Rectal smooth muscle tissue (tissue), 1 donor: ENCODE measurements at regions not wholly inside any gene's neighbourhood (a gene's known extent, or its start where the extent isn't known, plus 50 kb on each side); places are given as distances from the start of the nearest gene placed in this dataset.

Experiments
- H3K27ac ChIP-seq: one replicate; pipeline ENCODE4 v1.7.0; 2013; ENCODE audit warnings: low read depth, low read length, inconsistent platforms
- H3K27me3 ChIP-seq: one replicate; pipeline ENCODE4 v1.7.0; 2013; ENCODE audit warnings: low read length; ENCODE audit not compliant: control insufficient read depth, insufficient read depth
- H3K36me3 ChIP-seq: one replicate; pipeline ENCODE4 v1.7.0; 2013; ENCODE audit warnings: low read length; ENCODE audit not compliant: control insufficient read depth, insufficient read depth
- H3K4me1 ChIP-seq: one replicate; pipeline ENCODE4 v1.7.0; 2013; ENCODE audit warnings: low read length; ENCODE audit not compliant: control insufficient read depth, insufficient read depth
- H3K4me3 ChIP-seq: one replicate; pipeline ENCODE4 v1.7.0; 2013; ENCODE audit warnings: low read length
- H3K9ac ChIP-seq: one replicate; pipeline ENCODE4 v1.7.0; 2013; ENCODE audit warnings: low read length

DNA sequence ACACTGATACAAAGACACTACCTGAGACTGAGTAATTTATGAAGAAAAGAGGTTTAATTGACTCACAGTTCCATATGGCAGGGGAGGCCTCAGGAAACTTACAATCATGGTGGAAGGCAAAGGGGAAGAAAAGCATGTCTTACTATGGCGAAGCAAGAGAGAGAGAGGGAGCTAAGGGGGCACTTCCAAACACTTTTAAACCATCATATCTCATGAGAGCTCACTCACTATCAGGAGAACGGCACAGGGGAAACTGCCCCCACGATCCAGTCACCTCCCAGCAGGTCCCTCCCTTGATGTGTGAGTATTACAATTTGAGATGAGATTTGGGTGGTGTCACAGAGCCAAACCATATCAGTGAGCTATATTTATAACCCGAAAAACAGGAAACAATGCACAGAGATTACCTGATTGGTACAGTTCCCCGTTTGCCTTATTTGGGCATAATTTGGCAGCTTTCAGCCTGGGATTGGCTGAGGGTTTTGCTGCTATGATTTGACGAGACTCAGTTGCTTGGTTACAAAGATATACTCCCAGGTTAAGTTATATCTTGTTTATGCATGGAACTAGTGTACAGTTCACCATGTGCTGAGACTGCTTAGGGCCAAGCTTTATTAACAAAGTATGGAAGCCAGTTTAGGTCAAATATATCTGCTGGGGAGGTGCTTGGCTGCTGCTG is 184.2 kb downstream of the NR2F2 start:
- no peak overlapping the region for H3K27ac ChIP-seq
- H3K27me3 ChIP-seq: no peaks in the 10 kb centered on the region
- no peaks in the 10 kb centered on the region for H3K36me3 ChIP-seq
- no peak overlapping the region for H3K4me3 ChIP-seq
- no peaks in the 10 kb centered on the region for H3K4me1 ChIP-seq
- H3K9ac ChIP-seq: no peak overlapping the region

DNA sequence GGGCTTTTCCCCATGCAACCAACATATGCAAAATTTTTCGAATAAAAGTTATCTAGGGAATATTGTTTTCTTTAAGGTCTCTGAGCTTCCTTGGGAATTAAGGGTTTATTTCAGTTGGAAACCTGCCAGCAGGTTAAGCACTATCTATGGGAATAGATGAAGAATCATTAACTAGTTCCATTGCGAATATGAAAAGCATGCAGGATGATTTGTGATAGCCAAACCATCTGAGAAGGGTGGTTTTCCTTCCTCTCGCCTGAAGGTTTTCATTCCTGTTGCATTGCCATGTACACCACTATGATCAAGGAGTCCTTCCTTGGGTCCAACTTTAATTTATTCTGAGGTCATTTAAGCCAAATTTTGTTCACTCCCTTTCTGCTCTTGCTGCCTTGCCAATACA is 184.9 kb downstream of the NR2F2 start:
- H3K4me1 ChIP-seq: no peaks in the 10 kb centered on the region
- H3K27me3 ChIP-seq: no peaks in the 10 kb centered on the region
- H3K27ac ChIP-seq: no peak overlapping the region
- H3K9ac ChIP-seq: no peak overlapping the region
- no peaks in the 10 kb centered on the region for H3K36me3 ChIP-seq
- H3K4me3 ChIP-seq: no peak overlapping the region

DNA sequence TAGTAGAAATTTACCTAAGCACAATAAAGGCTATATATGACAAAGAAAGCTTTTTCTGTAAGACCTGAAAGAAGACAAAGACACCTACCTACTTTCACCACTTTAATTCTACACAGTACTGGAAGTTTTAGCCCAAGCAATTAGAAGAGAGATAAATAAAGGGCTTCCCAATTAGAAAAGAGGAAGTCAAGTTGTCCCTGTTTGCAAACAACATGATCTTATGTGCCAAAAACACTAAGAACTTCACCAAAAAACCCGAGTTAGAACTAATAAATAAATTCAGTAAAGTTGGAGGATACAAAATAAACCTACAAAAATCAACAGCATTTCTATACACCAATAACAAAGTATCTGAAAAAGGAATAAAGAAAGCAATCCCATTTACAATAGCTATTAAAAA is 190.9 kb downstream of the NR2F2 start:
- H3K36me3 ChIP-seq: no peaks in the 10 kb centered on the region
- H3K27ac ChIP-seq: no peak overlapping the region
- no peaks in the 10 kb centered on the region for H3K27me3 ChIP-seq
- H3K9ac ChIP-seq: no peak overlapping the region
- no peak overlapping the region for H3K4me3 ChIP-seq
- H3K4me1 ChIP-seq: no peaks in the 10 kb centered on the region

DNA sequence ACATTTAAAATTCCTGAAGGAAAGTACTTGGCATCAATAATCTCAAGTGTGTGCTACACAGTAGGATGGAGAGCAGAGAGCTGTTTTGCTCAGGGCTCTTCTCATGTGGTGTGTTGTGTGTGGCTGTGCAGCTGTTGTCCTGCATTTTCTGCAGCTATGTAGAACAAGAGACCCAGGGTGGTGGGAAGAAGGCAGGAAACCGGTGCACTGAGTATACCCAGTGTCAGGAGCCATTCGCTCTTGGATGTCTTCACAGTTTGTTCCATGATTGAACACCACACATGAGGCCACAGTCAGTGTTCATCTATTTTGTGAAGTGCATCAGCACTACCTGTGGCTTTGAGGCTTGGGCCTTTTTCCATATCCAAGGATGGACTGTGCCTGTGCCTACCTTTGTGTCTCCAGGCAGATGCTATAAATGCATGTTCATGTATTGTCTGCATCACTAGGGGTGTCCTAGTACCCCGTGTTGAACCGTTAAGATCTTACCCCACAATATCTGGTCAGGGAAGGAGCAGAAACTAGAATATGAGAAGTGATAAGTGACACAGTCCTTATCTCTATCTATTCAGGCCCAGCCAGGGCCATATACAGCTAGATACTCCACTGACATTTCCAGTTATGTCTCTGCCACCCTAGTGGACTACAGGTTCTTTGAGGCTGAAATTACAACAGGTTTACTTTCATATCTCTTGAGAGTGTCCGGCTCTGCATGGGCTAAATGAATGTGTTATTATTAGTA is 194.3 kb downstream of the NR2F2 start:
- H3K4me3 ChIP-seq: no peak overlapping the region
- H3K36me3 ChIP-seq: no peaks in the 10 kb centered on the region
- H3K27ac ChIP-seq: no peak overlapping the region
- H3K4me1 ChIP-seq: no peaks in the 10 kb centered on the region
- H3K9ac ChIP-seq: no peak overlapping the region
- no peaks in the 10 kb centered on the region for H3K27me3 ChIP-seq

GRCh38 chr15:96535148-96535547 is 204.6 kb downstream of the NR2F2 start:
- Histone ChIP-seq H3K27me3 (no peaks in the 10 kb centered on the region), H3K9ac (no peak overlapping the region), H3K36me3 (no peaks in the 10 kb centered on the region), H3K4me3 (no peak overlapping the region), H3K4me1 (no peaks in the 10 kb centered on the region), H3K27ac (no peak overlapping the region)

DNA sequence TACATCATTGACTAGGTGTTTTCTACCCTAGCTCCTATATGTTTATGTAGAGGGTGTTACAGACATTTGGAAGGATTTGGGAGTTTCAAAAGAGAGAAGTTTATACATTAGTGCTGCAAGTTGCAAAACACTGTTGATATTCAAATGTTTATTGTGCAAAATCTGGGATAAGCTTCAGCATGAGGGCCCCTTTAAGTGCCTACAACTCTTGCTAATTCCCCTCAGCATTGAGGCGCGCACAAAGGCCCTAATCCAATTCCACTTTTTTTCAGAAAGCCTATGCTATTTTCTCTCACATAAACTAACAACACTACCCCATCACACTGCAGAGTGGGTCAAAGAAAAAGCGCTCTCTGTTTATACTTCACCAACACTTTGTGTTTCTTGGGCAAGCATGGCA is 208.0 kb downstream of the NR2F2 start:
- H3K36me3 ChIP-seq: no peaks in the 10 kb centered on the region
- H3K27me3 ChIP-seq: no peaks in the 10 kb centered on the region
- no peak overlapping the region for H3K4me3 ChIP-seq
- H3K27ac ChIP-seq: no peak overlapping the region
- no peak overlapping the region for H3K9ac ChIP-seq
- no peaks in the 10 kb centered on the region for H3K4me1 ChIP-seq

DNA sequence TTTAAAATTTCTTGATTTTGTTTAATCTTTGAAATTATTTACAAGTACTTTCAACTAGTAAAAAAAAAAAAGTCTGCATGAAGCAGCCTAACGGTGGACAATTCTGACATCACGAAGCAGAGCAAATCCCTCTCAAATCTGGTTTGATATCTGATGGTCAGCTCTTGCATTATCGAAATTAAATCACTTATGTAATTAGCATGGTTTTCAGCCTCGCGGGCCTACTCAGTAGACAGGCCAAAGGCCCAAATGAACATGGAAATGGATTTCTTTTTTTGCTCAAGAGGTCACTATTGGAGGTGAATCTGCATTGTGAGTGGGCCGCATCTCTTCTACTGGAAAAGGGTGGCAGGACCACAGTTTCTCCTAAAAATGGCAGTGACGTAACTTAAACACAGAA is 209.8 kb downstream of the NR2F2 start:
- Histone ChIP-seq H3K9ac (no peak overlapping the region), H3K27ac (no peak overlapping the region), H3K4me1 (no peaks in the 10 kb centered on the region), H3K4me3 (no peak overlapping the region), H3K27me3 (no peaks in the 10 kb centered on the region), H3K36me3 (no peaks in the 10 kb centered on the region)

DNA sequence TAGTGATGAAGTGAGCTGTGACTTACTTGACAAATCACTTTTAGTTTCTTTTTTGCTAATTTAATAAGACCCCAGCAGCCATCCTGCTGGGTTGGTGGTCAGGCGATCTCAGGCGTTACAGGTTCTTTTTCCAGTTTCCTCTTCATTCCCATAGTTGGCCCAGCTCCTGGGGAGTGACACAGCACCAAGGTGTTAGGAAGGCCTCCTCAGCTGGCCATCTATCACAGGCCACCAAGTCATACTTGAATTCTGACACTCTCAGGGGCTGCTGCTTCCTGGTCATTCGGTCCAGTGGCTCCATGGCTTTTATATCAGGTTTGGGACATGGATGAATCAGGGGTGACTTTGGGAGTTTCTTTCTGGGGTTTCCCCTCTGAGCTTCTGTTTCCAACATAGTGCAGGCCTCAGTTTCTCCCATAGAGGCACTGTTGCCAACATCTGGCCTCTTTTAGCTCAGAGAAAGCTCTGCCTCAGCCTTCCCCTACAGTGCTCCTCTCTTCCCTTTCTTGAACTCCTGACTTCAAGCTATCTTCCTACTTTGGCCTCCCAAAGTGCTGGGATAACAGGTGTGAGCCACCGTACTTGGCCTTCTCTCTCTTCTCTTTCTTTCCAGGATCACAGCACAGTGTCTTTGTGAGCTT is 211.8 kb downstream of the NR2F2 start:
- no peak overlapping the region for H3K9ac ChIP-seq
- no peaks in the 10 kb centered on the region for H3K27me3 ChIP-seq
- no peak overlapping the region for H3K27ac ChIP-seq
- no peak overlapping the region for H3K4me3 ChIP-seq
- H3K4me1 ChIP-seq: no peaks in the 10 kb centered on the region
- H3K36me3 ChIP-seq: no peaks in the 10 kb centered on the region

DNA sequence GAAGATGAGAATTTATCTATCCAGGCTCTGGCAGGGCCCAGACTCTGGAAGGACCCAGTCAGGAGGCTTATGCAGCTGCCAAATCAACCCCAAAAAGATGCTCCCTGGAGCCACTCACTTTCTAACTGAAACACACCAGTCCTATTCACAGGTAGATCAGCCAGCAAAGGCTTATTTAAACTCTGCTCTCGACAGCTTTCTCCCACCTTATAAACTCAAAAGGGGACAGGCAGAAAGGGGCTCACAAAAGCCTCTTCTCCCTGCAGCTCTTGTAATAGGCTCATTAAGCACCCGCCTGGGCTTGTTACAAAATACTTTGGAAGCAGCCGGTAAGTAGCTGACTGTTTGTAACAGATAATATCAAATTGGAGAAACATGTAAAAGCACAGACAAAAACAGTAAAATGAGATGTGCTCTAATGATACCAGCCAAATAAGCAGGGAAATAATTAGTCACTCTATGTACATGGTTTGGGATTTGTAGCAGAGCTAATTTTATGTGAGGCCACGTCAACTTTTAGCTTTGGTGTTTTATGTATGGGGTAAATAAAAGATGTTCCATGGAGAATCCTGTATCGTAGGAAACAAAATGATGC is 213.8 kb downstream of the NR2F2 start:
- no peaks in the 10 kb centered on the region for H3K27me3 ChIP-seq
- H3K36me3 ChIP-seq: no peaks in the 10 kb centered on the region
- no peaks in the 10 kb centered on the region for H3K4me1 ChIP-seq
- H3K27ac ChIP-seq: no peak overlapping the region
- no peak overlapping the region for H3K9ac ChIP-seq
- no peak overlapping the region for H3K4me3 ChIP-seq

- no peak overlapping the region for H3K9ac ChIP-seq
- H3K36me3 ChIP-seq: no peaks in the 10 kb centered on the region
- no peak overlapping the region for H3K4me3 ChIP-seq
- H3K27me3 ChIP-seq: no peaks in the 10 kb centered on the region
- no peaks in the 10 kb centered on the region for H3K4me1 ChIP-seq
- H3K27ac ChIP-seq: no peak overlapping the region
Measured at GRCh38 chr15:96549136-96549535, 218.6 kb downstream of the NR2F2 start.

GRCh38 chr15:96551196-96551595 is 220.7 kb downstream of the NR2F2 start:
- no peaks in the 10 kb centered on the region for H3K4me1 ChIP-seq

DNA sequence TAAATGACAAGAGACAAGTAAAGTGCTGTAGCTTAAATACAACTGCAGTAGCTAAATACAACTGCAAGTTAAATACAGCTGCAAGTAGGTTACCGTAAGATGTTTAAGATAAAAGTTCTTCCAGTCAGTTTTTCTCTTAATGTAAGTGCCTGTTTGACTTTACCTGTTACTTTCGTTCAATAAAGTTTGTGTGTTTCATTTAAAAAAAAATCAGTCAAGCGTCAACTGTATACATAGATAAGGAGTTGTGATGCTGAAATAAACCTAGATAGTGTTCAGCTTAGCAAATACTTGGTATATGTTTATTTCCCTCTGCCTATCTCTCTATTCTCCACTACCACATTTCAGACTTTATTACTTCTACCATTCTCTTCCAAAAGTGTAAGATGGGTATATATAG is 221.2 kb downstream of the NR2F2 start:
- no peaks in the 10 kb centered on the region for H3K4me1 ChIP-seq

More at GRCh38 chr15:96551196-96551595, 220.7 kb downstream of the NR2F2 start:
- Histone ChIP-seq H3K27ac (no peak overlapping the region), H3K9ac (no peak overlapping the region), H3K36me3 (no peaks in the 10 kb centered on the region), H3K4me3 (no peak overlapping the region), H3K27me3 (no peaks in the 10 kb centered on the region)

More for the DNA sequence above, 221.2 kb downstream of the NR2F2 start:
- Histone ChIP-seq H3K36me3 (no peaks in the 10 kb centered on the region), H3K27ac (no peak overlapping the region), H3K9ac (no peak overlapping the region), H3K27me3 (no peaks in the 10 kb centered on the region), H3K4me3 (no peak overlapping the region)
